NCI-H524 (cell line): ENCODE measurements at regions not wholly inside any gene's neighbourhood (a gene's known extent, or its start where the extent isn't known, plus 50 kb on each side); places are given as distances from the start of the nearest gene placed in this dataset.
"Not testable (repeated sequence)": the region's sequence is repeated elsewhere in the genome, so short reads cannot be mapped to it uniquely, and the experiment has no call there.

Experiments
- DNase-seq, 2 experiments: peaks; one replicate each; lab custom pipeline; 2025; lab: John Stamatoyannopoulos, UW

DNA sequence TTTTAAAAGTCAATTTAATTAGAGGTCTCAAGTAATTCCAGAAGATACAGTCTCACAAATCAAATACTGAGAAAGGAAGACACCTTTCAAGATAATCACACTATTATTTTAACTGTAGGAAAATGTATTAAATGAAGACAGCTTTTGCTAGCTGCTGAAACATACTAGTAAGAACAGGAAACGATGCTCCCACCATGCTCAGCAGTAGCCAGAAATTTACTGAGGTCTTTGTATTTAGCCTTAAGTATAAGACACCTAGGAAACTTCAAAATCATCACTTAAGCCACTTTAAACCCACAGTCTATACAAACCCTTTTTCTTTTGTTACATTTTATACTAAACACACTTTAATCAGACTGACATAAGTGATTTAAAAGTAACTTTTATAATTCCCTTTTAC lies 72.7 kb upstream of the NPIPB12 start:
- DNase-seq = not testable (repeated sequence)

- DNase-seq = not testable (repeated sequence)
These were observed 75.6 kb upstream of the NPIPB12 start for GRCh38 chr16:29581764-29582163.

- DNase-seq = not testable (repeated sequence)
These were observed 71.1 kb upstream of the SPN start for GRCh38 chr16:29591919-29592318.

DNA sequence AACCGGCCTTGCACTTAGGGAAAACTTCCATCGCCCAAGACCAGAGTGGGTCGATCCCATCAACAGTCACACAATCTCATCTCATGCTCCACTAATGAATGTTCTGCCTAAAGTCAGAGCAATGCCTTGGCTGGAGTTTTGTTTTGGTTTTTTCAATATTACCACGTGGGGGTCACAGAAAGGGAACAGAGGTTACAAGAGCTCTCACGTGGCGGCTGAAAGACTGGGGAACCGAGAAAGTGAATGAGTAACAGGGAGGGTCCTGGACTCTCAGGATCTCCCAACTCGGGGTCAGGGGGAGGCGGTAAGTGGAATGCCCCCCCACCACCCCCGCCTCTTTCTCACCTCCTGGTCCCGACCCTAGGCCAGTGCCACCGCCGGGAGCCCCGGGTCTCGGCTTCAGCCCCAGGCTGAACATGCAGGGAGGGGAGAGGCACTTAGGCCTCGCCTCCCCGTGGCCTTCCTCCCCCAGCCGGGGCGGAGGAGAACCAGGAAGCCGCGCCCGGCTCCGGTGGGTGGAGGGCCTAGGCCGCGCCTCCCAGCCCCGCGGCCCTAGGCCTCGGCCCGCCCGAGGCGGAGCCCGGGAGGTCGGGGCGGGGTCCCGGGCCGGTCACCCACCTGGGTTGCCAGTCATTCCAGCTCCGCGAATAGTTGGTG lies 68.7 kb upstream of the SPN start:
- DNase-seq = not testable (repeated sequence)

DNA sequence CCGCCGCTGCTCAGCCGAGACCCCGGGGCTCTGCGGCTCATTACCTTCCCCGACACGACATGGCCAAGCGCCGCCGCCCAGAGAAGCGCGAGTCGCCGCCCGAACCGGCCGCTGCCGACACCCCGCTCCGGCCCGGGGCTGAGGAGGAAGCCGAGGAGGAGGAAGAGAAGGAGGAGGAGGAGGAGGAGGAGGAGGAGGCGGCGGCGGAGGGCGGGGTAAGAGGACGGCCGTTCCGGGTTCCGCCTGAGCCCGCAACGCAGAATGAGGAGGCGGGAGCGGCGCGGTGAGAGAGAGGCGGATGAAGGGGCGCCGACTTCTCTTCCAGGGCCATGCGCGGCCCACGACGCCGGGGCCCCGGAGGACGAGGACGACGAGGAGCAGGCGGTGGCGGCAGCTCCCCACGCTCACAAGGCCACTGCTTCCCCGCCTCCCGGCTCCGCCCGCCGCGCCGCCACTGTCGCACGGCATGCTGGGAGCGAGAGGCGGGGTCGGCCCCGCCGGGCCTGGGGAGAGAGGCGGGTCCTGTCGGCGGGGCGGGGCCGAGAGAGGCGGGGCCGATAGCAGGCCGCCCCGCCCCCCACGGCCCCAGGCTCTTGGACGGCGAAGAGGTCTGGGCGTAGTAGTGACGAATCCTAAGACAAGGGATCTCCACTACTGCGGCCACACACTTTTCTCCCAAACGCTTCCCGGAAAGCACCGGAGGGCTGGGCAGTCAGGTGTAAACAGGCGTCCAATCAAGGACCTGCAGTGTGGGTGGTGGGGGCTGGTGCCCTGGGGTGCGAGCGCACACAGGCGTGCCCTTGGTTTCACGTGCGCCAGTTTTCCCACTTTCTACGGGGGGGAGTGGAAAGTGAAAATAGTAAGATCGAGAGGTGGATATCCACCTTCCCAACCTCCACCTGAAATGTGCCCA lies 67.9 kb upstream of the SPN start:
- DNase-seq = peak; percentile 47 to 77

DNA sequence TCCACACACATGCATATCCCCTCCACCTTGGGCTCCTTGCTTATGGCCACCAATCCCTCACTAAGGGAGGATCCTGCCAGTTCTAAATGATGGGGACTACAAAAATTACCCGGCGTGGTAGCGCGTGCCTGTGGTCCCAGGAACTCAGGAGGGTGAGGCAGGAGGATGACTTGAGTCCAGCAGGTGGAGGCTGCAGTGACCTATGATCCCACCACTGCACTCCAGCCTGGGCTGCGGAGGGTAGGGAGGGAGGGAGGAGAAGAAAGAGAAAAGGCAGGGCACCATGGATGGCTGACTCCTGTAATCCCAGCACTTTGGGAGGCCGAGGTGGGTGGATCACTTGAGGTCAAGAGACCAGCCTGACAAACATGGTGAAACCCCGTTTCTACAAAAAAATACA lies 66.0 kb upstream of the SPN start:
- DNase-seq = not testable (repeated sequence)

GRCh38 chr16:29600111-29601000 lies 62.7 kb upstream of the SPN start:
- not testable (repeated sequence) for DNase-seq

DNA sequence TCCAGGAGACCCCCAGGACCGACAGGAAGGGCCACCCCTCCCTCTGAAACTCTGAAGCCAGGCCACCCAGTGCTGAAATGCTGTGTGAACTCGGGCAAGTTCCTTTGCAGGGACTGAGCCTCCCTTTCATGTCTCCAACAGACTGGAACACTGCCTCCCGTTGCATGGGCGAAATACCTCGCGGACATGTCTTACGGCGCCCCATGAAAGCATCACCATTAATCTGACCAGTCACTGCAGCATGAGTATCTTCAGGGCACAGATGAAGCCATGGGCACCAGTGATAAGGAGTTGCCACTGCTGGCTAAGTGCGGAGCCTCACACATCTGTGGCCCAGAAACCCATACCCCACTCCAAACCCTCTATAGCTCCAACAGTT lies 60.8 kb upstream of the SPN start:
- not testable (repeated sequence) for DNase-seq

- DNase-seq = not testable (repeated sequence)
These were observed 60.4 kb upstream of the SPN start for GRCh38 chr16:29602683-29603088.

- DNase-seq = peak; percentile 37 to 73
These were observed 58.2 kb upstream of the SPN start for GRCh38 chr16:29604631-29605549.

DNA sequence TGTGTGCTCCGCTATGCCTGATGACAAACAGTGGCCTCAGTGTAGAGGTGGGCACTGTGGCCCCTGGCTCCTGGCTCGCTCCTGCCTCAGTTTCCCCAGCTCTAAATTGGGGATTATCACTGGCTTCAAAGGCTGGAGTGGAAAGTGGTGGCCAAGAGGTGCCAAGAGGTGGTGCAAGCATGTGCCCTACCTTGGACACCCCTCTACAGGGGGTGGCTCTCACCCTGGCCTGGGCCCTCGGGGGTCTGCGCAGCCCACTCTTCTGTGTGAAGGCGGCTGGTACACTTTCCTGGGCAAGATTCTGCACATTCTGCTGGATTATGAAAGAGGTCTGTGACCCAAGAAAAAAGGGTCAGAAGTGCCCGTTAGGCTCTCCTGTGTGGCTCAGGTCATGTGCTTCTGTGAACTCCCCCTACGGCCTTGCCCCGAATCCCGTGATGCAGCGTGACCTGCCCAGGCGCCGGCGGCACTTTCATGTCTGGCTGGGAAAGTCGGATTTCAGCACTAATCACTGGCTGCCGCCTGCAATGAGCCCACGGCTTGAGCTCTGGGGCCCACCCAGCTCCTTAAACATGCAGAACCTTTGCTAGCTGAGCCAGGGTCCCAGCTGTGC lies 57.3 kb upstream of the SPN start:
- DNase-seq = not testable (repeated sequence)

DNA sequence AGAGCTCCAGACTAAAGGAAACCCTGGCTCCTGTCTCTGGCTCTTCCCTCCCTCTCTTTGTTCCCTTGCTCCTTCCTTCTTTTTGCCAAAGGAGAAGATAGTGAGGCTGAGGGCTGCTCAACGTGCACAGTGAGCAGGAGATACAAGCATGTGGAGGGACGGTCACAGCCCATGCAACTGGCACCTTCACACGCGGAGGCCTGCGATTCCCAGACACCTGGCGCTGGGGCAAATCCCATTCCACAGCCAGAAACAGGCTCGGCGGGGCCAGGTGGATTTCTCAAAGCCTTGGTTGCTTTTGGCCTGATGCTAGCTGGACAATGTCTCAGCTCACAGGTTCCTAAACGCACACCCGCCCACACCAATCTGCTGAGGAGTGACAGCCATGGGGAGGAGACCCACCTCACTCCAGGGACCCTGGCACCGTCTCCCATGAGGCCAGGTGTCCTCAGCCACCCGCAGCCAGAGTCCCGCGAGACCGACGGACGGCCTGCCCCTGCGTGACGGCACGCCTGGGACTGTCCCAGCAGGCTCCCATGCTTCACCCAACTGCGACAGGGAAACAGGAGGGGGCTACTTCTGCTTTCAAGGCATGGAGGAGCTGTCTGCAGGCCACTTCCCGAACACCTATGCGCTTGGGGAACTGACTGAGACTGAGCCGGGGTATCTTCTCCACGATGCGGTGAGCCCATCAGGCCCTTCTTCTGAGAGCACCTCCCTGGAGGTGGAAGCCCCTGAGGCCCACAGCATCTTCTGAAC lies 56.2 kb upstream of the SPN start:
- DNase-seq = not testable (repeated sequence)

GRCh38 chr16:29607428-29607823 lies 55.6 kb upstream of the SPN start:
- DNase-seq = not testable (repeated sequence)

DNA sequence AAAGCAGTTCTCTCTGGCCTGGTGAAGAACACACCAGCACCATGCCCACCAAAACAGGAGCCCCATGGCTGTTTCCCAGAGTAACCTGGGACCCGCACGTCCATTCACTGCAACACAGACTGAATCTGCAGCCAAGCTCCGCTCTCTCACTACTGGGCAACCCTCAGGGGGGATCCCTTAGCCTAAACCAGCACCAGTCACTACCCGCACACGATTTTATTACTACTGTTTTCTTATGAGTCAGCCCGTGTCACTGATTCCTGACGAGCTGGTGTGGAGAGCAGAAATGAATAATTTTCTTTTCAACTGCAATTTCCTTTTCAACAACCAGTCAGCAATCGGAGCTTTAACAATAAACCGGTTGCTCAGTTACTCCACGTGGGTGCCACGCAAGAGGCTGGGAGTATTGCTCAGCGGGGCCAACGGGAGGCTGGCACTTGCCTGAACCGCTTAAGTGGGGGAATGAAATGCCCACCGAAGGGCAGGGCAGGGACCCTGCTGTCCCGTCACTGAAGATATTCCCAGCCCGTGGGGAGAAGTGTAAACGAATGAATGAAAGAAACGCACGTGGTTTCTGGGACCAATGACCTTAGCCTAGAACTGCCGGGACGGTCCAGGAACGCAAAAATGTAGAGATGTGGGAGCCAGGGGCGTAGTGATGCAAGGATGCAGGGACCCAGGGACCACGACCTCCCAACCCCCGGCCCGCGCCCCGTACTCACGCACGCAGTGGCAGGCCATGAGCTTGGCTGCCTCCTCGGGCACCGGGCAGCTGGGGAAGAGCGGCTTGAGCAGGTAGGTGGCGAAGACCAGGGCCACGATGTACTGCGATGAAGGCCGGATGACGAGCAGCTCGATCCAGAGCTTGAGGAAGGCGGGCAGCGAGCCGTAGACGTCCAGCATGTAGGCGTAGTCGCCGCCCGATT lies 50.4 kb upstream of the SPN start:
- not testable (repeated sequence) for DNase-seq
